ENCODE measurements at regions not wholly inside any gene's neighbourhood (a gene's known extent, or its start where the extent isn't known, plus 50 kb on each side); places are given as distances from the start of the nearest gene placed in this dataset.

DNA sequence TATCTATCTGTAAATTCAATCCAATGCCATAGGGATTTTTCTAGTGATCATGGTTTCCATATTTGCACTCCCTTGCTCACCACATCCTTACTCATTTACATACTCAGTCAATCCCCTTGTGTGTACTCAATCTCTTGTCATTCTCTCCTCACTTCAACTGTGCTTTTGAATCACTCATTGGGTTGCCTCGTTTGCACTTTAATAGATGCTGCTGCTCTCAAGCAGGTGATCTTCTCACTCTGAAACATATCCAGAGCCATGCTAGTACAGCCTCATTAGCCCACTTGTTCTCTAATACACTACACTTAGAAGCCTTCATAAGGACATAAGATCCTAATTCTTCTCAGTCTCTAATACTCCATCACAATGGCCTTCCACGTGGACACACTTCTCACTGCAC, 507.9 kb downstream of the TECRL start:
- H3K79me2 ChIP-seq (ENCODE audit: control insufficient read depth, insufficient read depth, low read length) = no peaks in the 10 kb centered on the region
- FAIRE-seq (no peak), DNase-seq (ENCODE audit: low read depth, low spot score) (no peak)
- H3K27me3 ChIP-seq (ENCODE audit: control insufficient read depth, extremely low read depth, insufficient read depth, low read length) = no peaks in the 10 kb centered on the region
- H3K4me1 ChIP-seq (ENCODE audit: control insufficient read depth, extremely low read depth, insufficient read depth, low read length) = no peaks in the 10 kb centered on the region
- H3K27ac ChIP-seq (ENCODE audit: control insufficient read depth, insufficient read depth, low read length) = no peak overlapping the region
- TF ChIP-seq CTCF (optimal IDR thresholded peaks at IDR 0.05 in 1 of 3, IDR thresholded peaks at IDR 0.05 in 1 of 3, conservative IDR thresholded peaks at IDR 0.05 in 1 of 3; ENCODE audit: extremely low read depth in 1 of 3, insufficient read depth in 2 of 3, low read length in 3 of 3) = no peak
- TF ChIP-seq EZH2 (IDR thresholded peaks at IDR 0.05; ENCODE audit: low read length) = no peak
- H3K9ac ChIP-seq (ENCODE audit: control insufficient read depth, extremely low read depth, insufficient read depth, low read length) = no peak overlapping the region
- H4K20me1 ChIP-seq (ENCODE audit: control insufficient read depth, extremely low read depth, insufficient read depth, low read length) = no peaks in the 10 kb centered on the region
- dilution Hi-C loops (cut with MboI; ENCODE audit: extremely low pct_ligation_motif_present, low sequenced_read_pairs) = no loop called here
- H3K9me3 ChIP-seq (ENCODE audit: control insufficient read depth, low read depth, low read length) = no peaks in the 10 kb centered on the region
- H3K36me3 ChIP-seq (ENCODE audit: control insufficient read depth in 2 of 2, extremely low read depth in 1 of 2, insufficient read depth in 2 of 2, low read length in 2 of 2) = no peaks in the 10 kb centered on the region
- no peak overlapping the region for H3K4me2 ChIP-seq (ENCODE audit: control insufficient read depth, extremely low read depth, insufficient read depth, low read depth, low read length)
- H3K9me1 ChIP-seq (ENCODE audit: control insufficient read depth, extremely low read depth, insufficient read depth, low read length) = no peaks in the 10 kb centered on the region
- H3K4me3 ChIP-seq (ENCODE audit: control insufficient read depth in 2 of 3, extremely low read depth in 1 of 3, insufficient read depth in 2 of 3, low read depth in 1 of 3, low read length in 3 of 3) = no peak overlapping the region
- no peak overlapping the region for H2AFZ ChIP-seq (ENCODE audit: control insufficient read depth, low read length)

DNA sequence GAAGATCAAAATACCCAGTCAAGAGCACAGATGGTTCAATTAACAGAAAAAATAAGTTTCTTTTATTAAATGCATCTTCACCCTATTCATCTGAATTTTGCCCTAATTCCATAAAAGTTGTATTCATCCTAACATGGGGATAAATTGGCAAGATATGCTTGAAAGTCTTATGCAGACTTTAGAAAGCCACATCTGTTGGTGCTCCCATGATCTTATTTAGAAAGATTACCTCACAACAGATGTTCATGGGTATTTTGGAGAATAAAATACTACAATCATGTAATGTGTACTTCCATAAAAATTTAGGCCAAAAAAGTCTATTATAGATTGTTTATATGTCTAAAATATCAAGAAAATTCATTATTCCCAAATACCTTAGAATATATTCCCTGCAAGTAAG, 510.3 kb downstream of the TECRL start:
- Histone ChIP-seq H2AFZ (ENCODE audit: control insufficient read depth, low read length) (no peak overlapping the region), H3K4me1 (ENCODE audit: control insufficient read depth, extremely low read depth, insufficient read depth, low read length) (no peaks in the 10 kb centered on the region), H3K9ac (ENCODE audit: control insufficient read depth, extremely low read depth, insufficient read depth, low read length) (no peak overlapping the region), H3K9me1 (ENCODE audit: control insufficient read depth, extremely low read depth, insufficient read depth, low read length) (no peaks in the 10 kb centered on the region), H3K4me3 (ENCODE audit: control insufficient read depth in 2 of 3, extremely low read depth in 1 of 3, insufficient read depth in 2 of 3, low read depth in 1 of 3, low read length in 3 of 3) (no peak overlapping the region), H3K27me3 (ENCODE audit: control insufficient read depth, extremely low read depth, insufficient read depth, low read length) (no peaks in the 10 kb centered on the region), H4K20me1 (ENCODE audit: control insufficient read depth, extremely low read depth, insufficient read depth, low read length) (no peaks in the 10 kb centered on the region), H3K4me2 (ENCODE audit: control insufficient read depth, extremely low read depth, insufficient read depth, low read depth, low read length) (no peak overlapping the region), H3K27ac (ENCODE audit: control insufficient read depth, insufficient read depth, low read length) (no peak overlapping the region), H3K36me3 (ENCODE audit: control insufficient read depth in 2 of 2, extremely low read depth in 1 of 2, insufficient read depth in 2 of 2, low read length in 2 of 2) (no peaks in the 10 kb centered on the region), H3K9me3 (ENCODE audit: control insufficient read depth, low read depth, low read length) (no peaks in the 10 kb centered on the region), H3K79me2 (ENCODE audit: control insufficient read depth, insufficient read depth, low read length) (no peaks in the 10 kb centered on the region)
- dilution Hi-C loops (cut with MboI; ENCODE audit: extremely low pct_ligation_motif_present, low sequenced_read_pairs) = no loop called here
- FAIRE-seq (no peak), DNase-seq (ENCODE audit: low read depth, low spot score) (no peak)
- TF ChIP-seq CTCF (optimal IDR thresholded peaks at IDR 0.05 in 1 of 3, IDR thresholded peaks at IDR 0.05 in 1 of 3, conservative IDR thresholded peaks at IDR 0.05 in 1 of 3; ENCODE audit: extremely low read depth in 1 of 3, insufficient read depth in 2 of 3, low read length in 3 of 3) = no peak
- TF ChIP-seq EZH2 (IDR thresholded peaks at IDR 0.05; ENCODE audit: low read length) = no peak

All from keratinocyte (primary cell).